ENCODE measurements at regions not wholly inside any gene's neighbourhood (a gene's known extent, or its start where the extent isn't known, plus 50 kb on each side); places are given as distances from the start of the nearest gene placed in this dataset.
"Not testable (repeated sequence)": the region's sequence is repeated elsewhere in the genome, so short reads cannot be mapped to it uniquely, and the experiment has no call there.

- BruUV-seq (replicated peaks); H3K4me2 ChIP-seq (ENCODE audit: low read depth, low read length): not testable (repeated sequence)
- 60% methylated on average over 3 of the region's 4 CpGs for WGBS (ENCODE audit: low lambda C conversion rate)
Measured at GRCh38 chr14:105886791-105887191, 360.4 kb downstream of the TMEM121 start.

DNA sequence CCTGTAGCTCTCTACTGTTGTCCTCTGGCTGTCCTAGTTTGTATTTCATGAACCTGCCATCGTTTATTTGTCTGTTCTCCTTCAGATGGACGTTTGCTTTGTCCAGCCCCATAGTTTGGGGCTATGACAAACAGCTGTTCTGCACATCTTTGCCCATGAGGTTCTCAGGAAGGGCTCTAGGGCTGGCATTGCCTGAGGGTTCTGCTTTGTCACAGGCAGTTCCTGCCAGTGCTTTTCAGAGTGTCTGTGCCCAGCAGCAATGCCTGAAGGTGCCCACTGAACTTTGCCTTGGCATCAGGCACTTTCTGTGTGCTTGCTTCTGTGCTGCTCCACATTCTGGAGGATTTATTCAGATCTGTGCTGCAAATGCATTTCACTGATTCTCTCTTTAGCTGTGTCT lies 361.3 kb downstream of the TMEM121 start:
- in situ Hi-C loops (cut with HindIII; ENCODE audit: extremely low pct_ligation_motif_present, low pct_unique_long_range_greater_than_20kb) (no loop called here), intact Hi-C loops (cut with micrococcal nuclease; ENCODE audit: unreplicated experiment) (no loop called here)
- no TSS peak for BruUV-seq (replicated peaks)
- ATAC-seq (no peak), FAIRE-seq (no peak), DNase-seq (ENCODE audit: low spot score) (no peak)
- Histone ChIP-seq H3K36me3 (replicated peaks in 1 of 2; ENCODE audit: control insufficient read depth in 1 of 2, insufficient read depth in 2 of 2, low read length in 2 of 2) (no peaks in the 10 kb centered on the region), H3K79me2 (ENCODE audit: insufficient read depth, low read length) (no peaks in the 10 kb centered on the region), H3K27ac (ENCODE audit: extremely low read length, insufficient read depth, low read length) (no peak overlapping the region), H3K4me2 (ENCODE audit: low read depth, low read length) (no peak overlapping the region), H3K9ac (ENCODE audit: insufficient read depth, low read depth, low read length) (no peak overlapping the region), H2AFZ (ENCODE audit: low read length) (no peak overlapping the region), H3K9me3 (ENCODE audit: low read length) (no peaks in the 10 kb centered on the region), H3K27me3 (ENCODE audit: control insufficient read depth in 1 of 2, insufficient read depth in 2 of 2, low read length in 2 of 2) (peaks cover 0 to 3% of the 10 kb centered on the region in 2 experiments; a peak in 1 of 5 replicates), H3K4me1 (ENCODE audit: insufficient read depth, low read length) (no peaks in the 10 kb centered on the region), H3K4me3 (replicated peaks in 1 of 3; ENCODE audit: insufficient read depth in 1 of 3, low read depth in 2 of 3, low read length in 3 of 3) (no peak overlapping the region), H4K20me1 (ENCODE audit: insufficient read depth, low read length) (no peaks in the 10 kb centered on the region)
- ChIA-PET CTCF (ENCODE audit: low intra/inter-chr PET ratio, low total read pairs) (no interaction called here), POLR2A (no interaction called here)
- 0% methylated on average over 2 of the region's 2 CpGs for WGBS (ENCODE audit: low lambda C conversion rate)
- TF ChIP-seq GTF3A (CRISPR knock-in tag; conservative IDR thresholded peaks at IDR 0.05) (no peak), ZNF138 (CRISPR knock-in tag; IDR thresholded peaks at IDR 0.05; ENCODE audit: low read depth) (no peak)
- TF ChIP-seq, protein P1, sequence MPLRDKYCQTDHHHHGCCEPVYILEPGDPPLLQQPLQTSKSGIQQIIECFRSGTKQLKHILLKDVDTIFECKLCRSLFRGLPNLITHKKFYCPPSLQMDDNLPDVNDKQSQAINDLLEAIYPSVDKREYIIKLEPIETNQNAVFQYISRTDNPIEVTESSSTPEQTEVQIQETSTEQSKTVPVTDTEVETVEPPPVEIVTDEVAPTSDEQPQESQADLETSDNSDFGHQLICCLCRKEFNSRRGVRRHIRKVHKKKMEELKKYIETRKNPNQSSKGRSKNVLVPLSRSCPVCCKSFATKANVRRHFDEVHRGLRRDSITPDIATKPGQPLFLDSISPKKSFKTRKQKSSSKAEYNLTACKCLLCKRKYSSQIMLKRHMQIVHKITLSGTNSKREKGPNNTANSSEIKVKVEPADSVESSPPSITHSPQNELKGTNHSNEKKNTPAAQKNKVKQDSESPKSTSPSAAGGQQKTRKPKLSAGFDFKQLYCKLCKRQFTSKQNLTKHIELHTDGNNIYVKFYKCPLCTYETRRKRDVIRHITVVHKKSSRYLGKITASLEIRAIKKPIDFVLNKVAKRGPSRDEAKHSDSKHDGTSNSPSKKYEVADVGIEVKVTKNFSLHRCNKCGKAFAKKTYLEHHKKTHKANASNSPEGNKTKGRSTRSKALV (CRISPR knock-in tag; IDR thresholded peaks at IDR 0.05) = no peak

More at GRCh38 chr14:105886791-105887191, 360.4 kb downstream of the TMEM121 start:
- ATAC-seq; DNase-seq (ENCODE audit: low spot score); H3K9ac ChIP-seq (ENCODE audit: insufficient read depth, low read depth, low read length); in situ Hi-C loops (cut with HindIII; ENCODE audit: extremely low pct_ligation_motif_present, low pct_unique_long_range_greater_than_20kb); H2AFZ ChIP-seq (ENCODE audit: low read length); H3K79me2 ChIP-seq (ENCODE audit: insufficient read depth, low read length); H4K20me1 ChIP-seq (ENCODE audit: insufficient read depth, low read length); H3K27me3 ChIP-seq (ENCODE audit: control insufficient read depth in 1 of 2, insufficient read depth in 2 of 2, low read length in 2 of 2); FAIRE-seq; H3K36me3 ChIP-seq (replicated peaks in 1 of 2; ENCODE audit: control insufficient read depth in 1 of 2, insufficient read depth in 2 of 2, low read length in 2 of 2); CTCF ChIA-PET (ENCODE audit: low intra/inter-chr PET ratio, low total read pairs); H3K4me3 ChIP-seq (replicated peaks in 1 of 3; ENCODE audit: insufficient read depth in 1 of 3, low read depth in 2 of 3, low read length in 3 of 3); POLR2A ChIA-PET; H3K9me3 ChIP-seq (ENCODE audit: low read length); H3K4me1 ChIP-seq (ENCODE audit: insufficient read depth, low read length); intact Hi-C loops (cut with micrococcal nuclease; ENCODE audit: unreplicated experiment); H3K27ac ChIP-seq (ENCODE audit: extremely low read length, insufficient read depth, low read length): not testable (repeated sequence)

Measured in HepG2 (cell line).